Esophagus muscularis mucosa (tissue), 4 donors: ENCODE measurements at regions not wholly inside any gene's neighbourhood (a gene's known extent, or its start where the extent isn't known, plus 50 kb on each side); places are given as distances from the start of the nearest gene placed in this dataset.

ENCODE experiments used
- DNase-seq: peaks from one replicate; pipeline ENCODE4 v3.0.0-alpha.2; 2017; ENCODE audit errors: extremely low spot score
- H3K27ac ChIP-seq, 4 donors: fragments of 200-600 bp; sonication (generic); replicated peaks in 1 of 4; 1 replicate in 3 of 4; 2 replicates in 1 of 4; pipeline ENCODE4 v1.5.1; 2016 to 2019; ENCODE audit warnings: mild to moderate bottlenecking in 1 of 4
- H3K27me3 ChIP-seq, 4 donors: fragments of 200-600 bp; sonication (generic); one replicate each; pipeline versions ENCODE4 v1.5.1 to v1.6.0; 2016 to 2019
- H3K36me3 ChIP-seq, 4 donors: fragments of 200-600 bp; sonication (generic); one replicate each; pipeline ENCODE4 v1.5.1; 2016 to 2019
- H3K4me1 ChIP-seq, 4 donors: fragments of 200-600 bp; sonication (generic); one replicate each; pipeline ENCODE4 v1.5.1; 2016 to 2019
- H3K4me3 ChIP-seq, 4 donors: fragments of 200-600 bp; sonication (generic); 1 replicate in 2 of 4; 2 replicates in 2 of 4; pipeline ENCODE4 v1.5.1; 2016 to 2019; ENCODE audit warnings: mild to moderate bottlenecking in 4 of 4, moderate library complexity in 1 of 4
- H3K9me3 ChIP-seq, 4 donors: fragments of 200-600 bp; sonication (generic); 1 replicate in 3 of 4; 2 replicates in 1 of 4; pipeline ENCODE4 v1.5.1; 2016 to 2019
- EP300 ChIP-seq: sonication (generic); formaldehyde crosslinking; IDR thresholded peaks from one replicate; pipeline ENCODE4 v1.6.1; 2017; ENCODE audit warnings: antibody characterized with exemption
- POLR2A ChIP-seq: fragments of 450-650 bp; IDR thresholded peaks from one replicate; pipeline ENCODE4 v1.6.1; 2017; ENCODE audit warnings: antibody characterized with exemption, moderate library complexity, mild to moderate bottlenecking, low read depth
- POLR2AphosphoS5 ChIP-seq, 2 donors: sonication (generic); formaldehyde crosslinking; IDR thresholded peaks; one replicate each; pipeline ENCODE4 v1.6.1; 2017; ENCODE audit warnings: antibody characterized with exemption in 2 of 2
- WGBS: methylation state at CpG from one replicate; pipeline ENCODE4 v1.1.5; 2018; 5-methylcytosine and 5-hydroxymethylcytosine counted together
- intact Hi-C: fragments of 100-400 bp; cut with DNase I; formaldehyde crosslinking; loops from one replicate; pipeline ENCODE4 v1.15.1; 2023
- TF ChIP-seq, protein P1 (sequence below), 3 experiments: fragments of 200-600 bp in 2 of 3; fragments of 450-650 bp in 1 of 3; sonication (generic) in 2 of 3; IDR thresholded peaks; one replicate each; pipeline ENCODE4 v1.5.1; 2017 to 2019; ENCODE audit warnings: antibody characterized with exemption in 3 of 3, mild to moderate bottlenecking in 2 of 3, moderate library complexity in 1 of 3

DNA sequence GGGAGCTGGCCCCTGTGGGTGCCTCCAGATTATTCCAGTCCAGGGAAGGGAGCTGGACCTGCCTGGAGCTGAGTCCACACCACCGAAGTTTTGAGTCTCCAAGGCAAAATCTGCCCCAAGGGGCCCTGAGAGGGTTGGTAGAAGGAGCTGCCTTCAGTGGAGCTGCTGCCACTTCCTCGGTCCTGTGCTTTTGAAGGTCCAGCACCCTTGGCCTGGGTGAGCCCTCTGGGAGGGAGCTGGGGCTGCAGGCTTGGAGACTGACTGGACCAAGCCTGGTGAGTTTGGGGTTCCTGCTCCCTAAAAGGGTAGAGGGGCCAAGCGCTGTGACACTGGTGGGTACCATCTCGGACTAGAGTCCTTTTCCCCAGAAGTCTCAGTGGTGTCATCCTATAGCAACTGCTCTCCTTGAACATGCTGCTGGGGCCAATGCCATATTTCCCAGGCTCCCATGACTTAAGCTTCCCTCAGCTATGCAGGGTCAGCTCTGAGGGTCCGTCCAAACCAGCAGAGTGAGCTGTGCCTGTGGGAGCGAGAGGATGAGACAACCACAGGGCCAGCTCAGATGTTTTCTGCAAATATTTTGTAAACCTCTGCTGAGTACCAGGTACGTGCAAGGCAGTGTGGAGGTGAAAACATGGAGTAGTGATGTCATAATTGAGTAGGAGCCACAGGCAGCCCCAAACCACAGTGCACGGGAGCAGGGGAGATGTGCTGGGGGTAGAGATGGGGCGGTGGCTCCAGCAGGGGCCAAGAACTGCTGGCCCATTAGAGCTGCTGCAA is 96.0 kb downstream of the ABHD5 start:
- 76% methylated on average over 6 of the region's 9 CpGs for WGBS
- H3K4me1 ChIP-seq = no peaks in the 10 kb centered on the region
- H3K9me3 ChIP-seq = no peaks in the 10 kb centered on the region
- no peak overlapping the region for H3K4me3 ChIP-seq
- peak; percentile 89 for DNase-seq
- TF ChIP-seq POLR2A (no peak), POLR2AphosphoS5 (IDR thresholded peaks at IDR 0.05) (no peak), EP300 (no peak)
- TF ChIP-seq, protein P1, sequence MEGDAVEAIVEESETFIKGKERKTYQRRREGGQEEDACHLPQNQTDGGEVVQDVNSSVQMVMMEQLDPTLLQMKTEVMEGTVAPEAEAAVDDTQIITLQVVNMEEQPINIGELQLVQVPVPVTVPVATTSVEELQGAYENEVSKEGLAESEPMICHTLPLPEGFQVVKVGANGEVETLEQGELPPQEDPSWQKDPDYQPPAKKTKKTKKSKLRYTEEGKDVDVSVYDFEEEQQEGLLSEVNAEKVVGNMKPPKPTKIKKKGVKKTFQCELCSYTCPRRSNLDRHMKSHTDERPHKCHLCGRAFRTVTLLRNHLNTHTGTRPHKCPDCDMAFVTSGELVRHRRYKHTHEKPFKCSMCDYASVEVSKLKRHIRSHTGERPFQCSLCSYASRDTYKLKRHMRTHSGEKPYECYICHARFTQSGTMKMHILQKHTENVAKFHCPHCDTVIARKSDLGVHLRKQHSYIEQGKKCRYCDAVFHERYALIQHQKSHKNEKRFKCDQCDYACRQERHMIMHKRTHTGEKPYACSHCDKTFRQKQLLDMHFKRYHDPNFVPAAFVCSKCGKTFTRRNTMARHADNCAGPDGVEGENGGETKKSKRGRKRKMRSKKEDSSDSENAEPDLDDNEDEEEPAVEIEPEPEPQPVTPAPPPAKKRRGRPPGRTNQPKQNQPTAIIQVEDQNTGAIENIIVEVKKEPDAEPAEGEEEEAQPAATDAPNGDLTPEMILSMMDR (IDR thresholded peaks at IDR 0.05) = no peak
- no peak overlapping the region for H3K27ac ChIP-seq
- intact Hi-C loops = no loop called here
- H3K36me3 ChIP-seq = no peaks in the 10 kb centered on the region
- no peaks in the 10 kb centered on the region for H3K27me3 ChIP-seq

DNA sequence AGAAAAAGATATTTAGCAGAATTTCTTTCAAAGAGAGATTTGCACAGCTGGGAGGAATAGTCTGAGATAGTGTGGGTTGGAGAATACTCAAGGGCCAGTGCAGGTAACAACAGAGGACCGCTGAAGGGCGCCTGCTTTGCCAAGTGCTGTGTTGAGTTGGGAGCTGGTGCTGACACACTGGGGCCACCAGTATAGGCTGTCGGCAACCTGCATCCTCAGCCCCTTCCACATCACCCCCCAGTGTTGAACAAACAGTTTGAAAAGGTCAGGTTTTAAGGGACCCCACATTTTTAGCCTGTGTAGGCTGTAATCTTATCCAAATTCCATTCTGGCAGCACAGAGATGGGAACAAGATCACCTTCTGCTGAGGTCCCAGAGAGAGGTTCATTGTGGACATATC is 96.6 kb downstream of the ABHD5 start:
- Histone ChIP-seq H3K4me1 (no peaks in the 10 kb centered on the region), H3K9me3 (no peaks in the 10 kb centered on the region), H3K27ac (no peak overlapping the region), H3K27me3 (no peaks in the 10 kb centered on the region), H3K4me3 (no peak overlapping the region), H3K36me3 (no peaks in the 10 kb centered on the region)
- intact Hi-C loops = no loop called here
- TF ChIP-seq, protein P1 (IDR thresholded peaks at IDR 0.05) = no peak
- TF ChIP-seq EP300 (no peak), POLR2A (no peak), POLR2AphosphoS5 (IDR thresholded peaks at IDR 0.05) (no peak)
- 91% methylated on average over 3 of the region's 3 CpGs for WGBS
- DNase-seq = peak; percentile 60

DNA sequence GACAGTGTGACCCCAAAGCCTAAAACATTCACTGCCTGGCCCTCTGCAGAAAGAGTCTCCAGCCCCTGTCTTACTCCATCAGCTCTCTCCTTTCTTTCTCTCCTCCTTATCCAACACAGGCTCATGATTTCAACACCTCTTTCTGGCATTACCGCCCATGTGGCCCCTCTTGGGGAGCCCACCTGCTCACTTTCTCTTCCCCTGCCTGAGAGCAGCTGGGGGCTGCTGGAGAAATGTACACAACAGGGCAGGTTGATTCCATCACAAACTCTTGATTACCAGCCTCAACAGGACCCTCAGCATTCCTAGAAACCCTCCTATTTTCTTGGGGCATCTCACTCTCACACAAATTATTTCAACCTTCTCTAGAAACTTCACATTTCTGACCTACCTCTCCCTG is 98.3 kb downstream of the ABHD5 start:
- Histone ChIP-seq H3K27ac (no peak overlapping the region), H3K9me3 (no peaks in the 10 kb centered on the region), H3K4me1 (no peaks in the 10 kb centered on the region), H3K27me3 (no peaks in the 10 kb centered on the region), H3K36me3 (no peaks in the 10 kb centered on the region), H3K4me3 (no peak overlapping the region)
- intact Hi-C loops = no loop called here
- TF ChIP-seq POLR2A (no peak), POLR2AphosphoS5 (IDR thresholded peaks at IDR 0.05) (no peak)
- TF ChIP-seq, protein P1 (IDR thresholded peaks at IDR 0.05) = no peak
- DNase-seq = peak; percentile 77
- 90% methylated on average over 1 of the region's 1 CpG for WGBS

- Histone ChIP-seq H3K27ac (no peak overlapping the region), H3K4me3 (no peak overlapping the region), H3K4me1 (no peaks in the 10 kb centered on the region), H3K9me3 (no peaks in the 10 kb centered on the region), H3K27me3 (no peaks in the 10 kb centered on the region), H3K36me3 (no peaks in the 10 kb centered on the region)
- 67% methylated on average over 5 of the region's 5 CpGs for WGBS
- TF ChIP-seq, protein P1 (IDR thresholded peaks at IDR 0.05) = no peak
- no peak for TF ChIP-seq EP300
- no peak for TF ChIP-seq POLR2AphosphoS5 (IDR thresholded peaks at IDR 0.05)
- TF ChIP-seq POLR2A = no peak
- intact Hi-C loops = no loop called here
- DNase-seq = peak; percentile 87
Measured at GRCh38 chr3:43790060-43790459, 99.3 kb downstream of the ABHD5 start.

- Histone ChIP-seq H3K4me3 (no peak overlapping the region), H3K4me1 (no peaks in the 10 kb centered on the region), H3K27ac (no peak overlapping the region), H3K27me3 (no peaks in the 10 kb centered on the region), H3K36me3 (no peaks in the 10 kb centered on the region), H3K9me3 (no peaks in the 10 kb centered on the region)
- peak; percentile 84 for DNase-seq
- intact Hi-C loops = no loop called here
- TF ChIP-seq POLR2A (no peak), POLR2AphosphoS5 (IDR thresholded peaks at IDR 0.05) (no peak)
- TF ChIP-seq, protein P1 (IDR thresholded peaks at IDR 0.05) = no peak
- 87% methylated on average over 6 of the region's 6 CpGs for WGBS
Measured at GRCh38 chr3:43790476-43790875, 99.7 kb downstream of the ABHD5 start.
